ENCODE measurements at regions not wholly inside any gene's neighbourhood (a gene's known extent, or its start where the extent isn't known, plus 50 kb on each side); places are given as distances from the start of the nearest gene placed in this dataset.

GRCh38 chr1:172887162-172887561 is 163.6 kb downstream of the TNFSF18 start:
- TF ChIP-seq CTCF (conservative IDR thresholded peaks at IDR 0.05) (no peak), ZFX (IDR thresholded peaks at IDR 0.05) (no peak)
